ENCODE measurements at regions not wholly inside any gene's neighbourhood (a gene's known extent, or its start where the extent isn't known, plus 50 kb on each side); places are given as distances from the start of the nearest gene placed in this dataset.

DNA sequence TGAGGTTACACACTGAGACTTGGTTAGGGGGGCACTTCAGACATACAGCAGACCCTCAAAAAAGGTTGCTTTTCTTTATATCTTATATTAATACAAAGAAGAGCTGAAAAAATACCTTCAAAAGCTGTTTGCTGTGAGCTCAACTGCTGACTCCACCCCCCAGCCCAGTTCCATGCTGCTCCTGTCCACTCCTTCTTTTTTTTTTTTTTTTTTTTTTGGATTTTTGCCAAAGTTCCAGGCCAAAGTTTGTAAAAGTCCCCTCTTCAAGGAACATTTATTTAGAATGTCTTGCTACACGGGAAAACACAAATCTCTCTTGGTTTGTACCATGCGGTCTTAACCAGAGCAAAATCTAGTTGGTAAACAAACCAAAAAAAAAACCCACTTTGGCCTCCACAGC, 85.3 kb upstream of the AKAP12 start:
- Histone ChIP-seq H3K9me2 (ENCODE audit: insufficient read depth, low read length) (no peaks in the 10 kb centered on the region), H3K36me3 (ENCODE audit: insufficient read depth, low read length) (no peaks in the 10 kb centered on the region), H3K4me1 (ENCODE audit: insufficient read depth, low read length, poor library complexity, severe bottlenecking) (no peaks in the 10 kb centered on the region), H4K20me1 (ENCODE audit: insufficient read depth, low read length) (no peaks in the 10 kb centered on the region), H3K79me2 (ENCODE audit: insufficient read depth, low read depth, low read length) (no peaks in the 10 kb centered on the region), H2AFZ (ENCODE audit: low read length) (no peak overlapping the region), H3K9me3 (ENCODE audit: low read length) (no peaks in the 10 kb centered on the region), H3K27ac (ENCODE audit: low read depth, low read length, poor library complexity, severe bottlenecking) (no peak overlapping the region), H3K4me3 (ENCODE audit: low read depth, low read length, poor library complexity, severe bottlenecking) (no peak overlapping the region), H3K4me2 (ENCODE audit: low read length) (no peak overlapping the region)
- CTCF ChIA-PET (ENCODE audit: unreplicated experiment), result no interaction called here
- no peak for DNase-seq (ENCODE audit: low spot score)
- intact Hi-C loops (cut with micrococcal nuclease; ENCODE audit: unreplicated experiment), result no loop called here
- no peak for TF ChIP-seq EZH2phosphoT487 (IDR thresholded peaks at IDR 0.05; ENCODE audit: borderline replicate concordance, low read depth, low read length)
- TF ChIP-seq CTCF (conservative IDR thresholded peaks at IDR 0.05; ENCODE audit: low read length), result no peak
- POLR2A ChIA-PET, result interaction anchor here (0.7 kb wide), 1 partner anchor 1339 kb away, joined by 4 read pairs; no protein-coding TSS in a partner anchor
- no TSS peak for BruUV-seq (replicated peaks)

GRCh38 chr6:151155095-151155494, 84.7 kb upstream of the AKAP12 start:
- Histone ChIP-seq H3K27ac (ENCODE audit: low read depth, low read length, poor library complexity, severe bottlenecking) (no peak overlapping the region), H3K36me3 (ENCODE audit: insufficient read depth, low read length) (no peaks in the 10 kb centered on the region), H3K4me1 (ENCODE audit: insufficient read depth, low read length, poor library complexity, severe bottlenecking) (no peaks in the 10 kb centered on the region), H3K9me3 (ENCODE audit: low read length) (no peaks in the 10 kb centered on the region), H2AFZ (ENCODE audit: low read length) (no peak overlapping the region), H4K20me1 (ENCODE audit: insufficient read depth, low read length) (no peaks in the 10 kb centered on the region), H3K9me2 (ENCODE audit: insufficient read depth, low read length) (no peaks in the 10 kb centered on the region), H3K4me2 (ENCODE audit: low read length) (no peak overlapping the region), H3K79me2 (ENCODE audit: insufficient read depth, low read depth, low read length) (no peaks in the 10 kb centered on the region), H3K4me3 (ENCODE audit: low read depth, low read length, poor library complexity, severe bottlenecking) (no peak overlapping the region)
- intact Hi-C loops (cut with micrococcal nuclease; ENCODE audit: unreplicated experiment), result no loop called here
- CTCF ChIA-PET (ENCODE audit: unreplicated experiment), result no interaction called here
- no TSS peak for BruUV-seq (replicated peaks)
- POLR2A ChIA-PET, result interaction anchor here (0.9 kb wide), 1 partner anchor 39 kb away, joined by 4 read pairs; no protein-coding TSS in a partner anchor
- no peak for TF ChIP-seq CTCF (conservative IDR thresholded peaks at IDR 0.05; ENCODE audit: low read length)
- no peak for TF ChIP-seq EZH2phosphoT487 (IDR thresholded peaks at IDR 0.05; ENCODE audit: borderline replicate concordance, low read depth, low read length)
- DNase-seq (ENCODE audit: low spot score), result no peak

DNA sequence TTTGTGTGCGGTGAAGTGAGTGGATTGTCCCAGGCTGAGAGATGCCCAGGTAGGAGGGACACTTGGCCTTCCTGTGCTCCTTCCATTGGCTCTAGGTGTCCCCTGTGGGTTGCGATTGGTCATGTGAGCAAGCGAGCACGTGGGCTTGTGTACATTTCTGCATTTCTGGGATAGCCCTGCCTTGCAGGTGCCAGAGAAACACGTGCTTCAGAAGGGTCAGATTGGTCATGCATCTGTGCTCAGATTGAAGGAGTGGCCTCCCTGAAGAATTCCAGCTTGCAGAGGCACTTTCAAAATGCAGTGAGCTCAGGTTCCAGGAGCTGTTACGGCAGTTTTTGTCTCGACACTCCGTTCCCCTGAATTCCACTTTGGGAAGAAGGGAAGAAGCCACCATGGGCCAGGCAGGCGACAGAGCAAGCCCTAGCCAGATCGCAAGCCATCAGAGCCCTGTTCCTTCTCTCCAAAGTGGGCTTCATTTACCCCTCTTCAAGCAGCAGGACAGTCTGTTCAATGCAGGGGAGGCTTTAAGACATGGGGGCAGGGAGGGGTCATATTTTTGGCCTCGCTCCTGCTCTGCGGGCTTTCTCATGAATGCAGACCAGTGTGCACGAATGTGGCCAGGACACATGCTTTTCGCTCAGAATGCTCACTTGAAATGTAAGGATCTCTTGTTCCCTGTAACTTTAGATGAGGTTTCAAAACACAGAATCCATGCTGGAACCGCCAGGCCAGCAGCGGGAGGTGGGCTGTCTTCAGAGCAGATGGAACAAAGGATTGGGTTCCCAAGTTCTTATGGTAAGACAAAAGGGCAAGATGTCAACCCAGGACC, 78.6 kb upstream of the AKAP12 start:
- no peaks in the 10 kb centered on the region for H3K9me2 ChIP-seq (ENCODE audit: insufficient read depth, low read length)
- CTCF ChIA-PET (ENCODE audit: unreplicated experiment), result no interaction called here
- no peak overlapping the region for H3K27ac ChIP-seq (ENCODE audit: low read depth, low read length, poor library complexity, severe bottlenecking)
- no peak overlapping the region for H2AFZ ChIP-seq (ENCODE audit: low read length)
- no peak overlapping the region for H3K4me2 ChIP-seq (ENCODE audit: low read length)
- BruUV-seq (replicated peaks), result no TSS peak
- H3K9me3 ChIP-seq (ENCODE audit: low read length), result no peaks in the 10 kb centered on the region
- no peaks in the 10 kb centered on the region for H4K20me1 ChIP-seq (ENCODE audit: insufficient read depth, low read length)
- POLR2A ChIA-PET, result no interaction called here
- no peak for TF ChIP-seq CTCF (conservative IDR thresholded peaks at IDR 0.05; ENCODE audit: low read length)
- TF ChIP-seq EZH2phosphoT487 (IDR thresholded peaks at IDR 0.05; ENCODE audit: borderline replicate concordance, low read depth, low read length), result no peak
- no peak overlapping the region for H3K4me3 ChIP-seq (ENCODE audit: low read depth, low read length, poor library complexity, severe bottlenecking)
- H3K36me3 ChIP-seq (ENCODE audit: insufficient read depth, low read length), result no peaks in the 10 kb centered on the region
- H3K79me2 ChIP-seq (ENCODE audit: insufficient read depth, low read depth, low read length), result no peaks in the 10 kb centered on the region
- H3K4me1 ChIP-seq (ENCODE audit: insufficient read depth, low read length, poor library complexity, severe bottlenecking), result no peaks in the 10 kb centered on the region
- DNase-seq (ENCODE audit: low spot score), result no peak
- intact Hi-C loops (cut with micrococcal nuclease; ENCODE audit: unreplicated experiment), result no loop called here

Data from OCI-LY7 (cell line).